GM23248 (cell line): ENCODE measurements at regions not wholly inside any gene's neighbourhood (a gene's known extent, or its start where the extent isn't known, plus 50 kb on each side); places are given as distances from the start of the nearest gene placed in this dataset.

Experiments used
- DNase-seq: peaks from one replicate; pipeline ENCODE4 v3.0.0-alpha.2; 2015
- H2AFZ ChIP-seq: fragments of 200-600 bp; sonication (generic); 2 replicates; pipeline ENCODE4 v1.6.1; 2016; ENCODE audit warnings: antibody characterized with exemption
- H3F3A ChIP-seq: fragments of 200-600 bp; sonication (generic); 2 replicates; pipeline ENCODE4 v1.6.1; 2016; ENCODE audit warnings: mild to moderate bottlenecking, antibody characterized with exemption, mixed run types; ENCODE audit not compliant: insufficient read depth
- H3K27ac ChIP-seq: fragments of 200-600 bp; sonication (generic); 2 replicates; pipeline ENCODE4 v1.5.1; 2016; ENCODE audit warnings: mild to moderate bottlenecking
- H3K27me3 ChIP-seq: fragments of 200-600 bp; sonication (generic); replicated peaks from 2 replicates; pipeline ENCODE4 v1.6.1; 2016; ENCODE audit warnings: mild to moderate bottlenecking; ENCODE audit not compliant: insufficient read depth
- H3K36me3 ChIP-seq: fragments of 200-600 bp; sonication (generic); 2 replicates; pipeline ENCODE4 v1.6.1; 2016; ENCODE audit warnings: low read depth, mild to moderate bottlenecking
- H3K4me1 ChIP-seq: fragments of 200-600 bp; sonication (generic); 2 replicates; pipeline ENCODE4 v1.6.1; 2016; ENCODE audit warnings: mild to moderate bottlenecking; ENCODE audit not compliant: insufficient read depth
- H3K4me2 ChIP-seq: fragments of 200-600 bp; sonication (generic); one replicate; pipeline ENCODE4 v1.6.1; 2016; ENCODE audit warnings: mild to moderate bottlenecking; ENCODE audit not compliant: unreplicated experiment
- H3K4me3 ChIP-seq: fragments of 200-600 bp; sonication (generic); 2 replicates; pipeline ENCODE4 v1.5.1; 2016; ENCODE audit warnings: mild to moderate bottlenecking
- H3K79me2 ChIP-seq: fragments of 200-600 bp; sonication (generic); 2 replicates; pipeline ENCODE4 v1.6.1; 2016; ENCODE audit warnings: mild to moderate bottlenecking; ENCODE audit not compliant: insufficient read depth
- H3K9ac ChIP-seq: fragments of 200-600 bp; sonication (generic); 2 replicates; pipeline ENCODE4 v1.6.1; 2016; ENCODE audit warnings: mild to moderate bottlenecking
- H3K9me2 ChIP-seq: fragments of 200-600 bp; sonication (generic); 2 replicates; pipeline ENCODE4 v1.6.1; 2016; ENCODE audit warnings: mixed run types, mild to moderate bottlenecking, moderate library complexity; ENCODE audit not compliant: insufficient read depth
- H3K9me3 ChIP-seq: fragments of 200-600 bp; sonication (generic); one replicate; pipeline ENCODE4 v1.6.1; 2017; ENCODE audit warnings: low read depth
- H4K20me1 ChIP-seq: fragments of 200-600 bp; sonication (generic); 2 replicates; pipeline ENCODE4 v1.6.0; 2016; ENCODE audit not compliant: insufficient read depth
- EZH2 ChIP-seq: fragments of 200-600 bp; sonication (generic); IDR thresholded peaks from 2 replicates; pipeline ENCODE4 v1.6.1; 2018; ENCODE audit warnings: antibody characterized with exemption, mild to moderate bottlenecking; ENCODE audit not compliant: insufficient read depth, poor library complexity, severe bottlenecking
- EZH2phosphoT487 ChIP-seq: fragments of 200-600 bp; sonication (generic); IDR thresholded peaks from 2 replicates; pipeline ENCODE4 v1.6.1; 2018; ENCODE audit warnings: antibody characterized with exemption, moderate library complexity, mild to moderate bottlenecking, low read depth; ENCODE audit not compliant: insufficient read depth
- WGBS, 2 experiments: methylation state at CpG; one replicate each; pipeline ENCODE4 v1.1.6; 2015 to 2017; ENCODE audit warnings: low lambda C conversion rate in 2 of 2, low coverage in 1 of 2; ENCODE audit errors: missing lambda C conversion rate in 2 of 2; 5-methylcytosine and 5-hydroxymethylcytosine counted together
- in situ Hi-C: fragments of 300-500 bp; cut with MboI; formaldehyde crosslinking; loops from 2 replicates; pipeline ENCODE4 v1.15.0; 2020

- H3F3A ChIP-seq = no peaks in the 10 kb centered on the region
- H3K4me3 ChIP-seq = no peak overlapping the region
- H2AFZ ChIP-seq = no peak overlapping the region
- no peak overlapping the region for H3K27ac ChIP-seq
- WGBS, 2 experiments = 94 to 96% methylated on average over 4 of the region's 4 CpGs
- no peaks in the 10 kb centered on the region for H3K27me3 ChIP-seq
- H3K9me2 ChIP-seq = no peaks in the 10 kb centered on the region
- H3K9me3 ChIP-seq = no peaks in the 10 kb centered on the region
- no peaks in the 10 kb centered on the region for H4K20me1 ChIP-seq
- no peak for DNase-seq
- TF ChIP-seq EZH2 = no peak
- peaks cover 8% of the 10 kb centered on the region; the same call in 1 of the 2 replicates for H3K4me1 ChIP-seq
- H3K9ac ChIP-seq = no peak overlapping the region
- H3K36me3 ChIP-seq = no peaks in the 10 kb centered on the region
- in situ Hi-C loops = no loop called here
- no peaks in the 10 kb centered on the region for H3K79me2 ChIP-seq
- no peak overlapping the region for H3K4me2 ChIP-seq
Observed at GRCh38 chr13:40159736-40160135, 504.3 kb downstream of the COG6 start.

- Histone ChIP-seq H4K20me1 (no peaks in the 10 kb centered on the region), H3K27ac (no peak overlapping the region), H3K4me2 (no peak overlapping the region), H3F3A (no peaks in the 10 kb centered on the region), H3K27me3 (no peaks in the 10 kb centered on the region), H3K4me3 (no peak overlapping the region), H3K9ac (no peak overlapping the region), H3K9me3 (no peaks in the 10 kb centered on the region), H3K79me2 (no peaks in the 10 kb centered on the region), H3K4me1 (peaks cover 8% of the 10 kb centered on the region; the same call in 1 of the 2 replicates), H3K36me3 (no peaks in the 10 kb centered on the region), H3K9me2 (no peaks in the 10 kb centered on the region), H2AFZ (no peak overlapping the region)
- in situ Hi-C loops = no loop called here
- TF ChIP-seq EZH2phosphoT487 = no peak
- no peak for TF ChIP-seq EZH2
- 83 to 86% methylated on average over 7 of the region's 7 CpGs for WGBS, 2 experiments
- peak; percentile 50 for DNase-seq
Observed at GRCh38 chr13:40160618-40161350, 505.3 kb downstream of the COG6 start.

- Histone ChIP-seq H3K9me3 (no peaks in the 10 kb centered on the region), H3K4me1 (peaks cover 8% of the 10 kb centered on the region; the same call in 1 of the 2 replicates), H3K9ac (no peak overlapping the region), H3K9me2 (no peaks in the 10 kb centered on the region), H3K27ac (no peak overlapping the region), H3K27me3 (no peaks in the 10 kb centered on the region), H3K79me2 (no peaks in the 10 kb centered on the region), H3K4me2 (no peak overlapping the region), H2AFZ (no peak overlapping the region), H4K20me1 (no peaks in the 10 kb centered on the region), H3F3A (no peaks in the 10 kb centered on the region), H3K4me3 (no peak overlapping the region), H3K36me3 (no peaks in the 10 kb centered on the region)
- DNase-seq = no peak
- TF ChIP-seq EZH2phosphoT487 (no peak), EZH2 (no peak)
- in situ Hi-C loops = no loop called here
- WGBS, 2 experiments = 96 to 99% methylated on average over 4 of the region's 4 CpGs
Observed at GRCh38 chr13:40161351-40161810, 505.1 kb downstream of the FOXO1 start.

GRCh38 chr13:40161931-40162330, 504.5 kb downstream of the FOXO1 start:
- no peak overlapping the region for H3K4me3 ChIP-seq
- H3K27me3 ChIP-seq = no peaks in the 10 kb centered on the region
- no peaks in the 10 kb centered on the region for H4K20me1 ChIP-seq
- no peak overlapping the region for H3K9ac ChIP-seq
- H3K27ac ChIP-seq = no peak overlapping the region
- H2AFZ ChIP-seq = no peak overlapping the region
- DNase-seq = no peak
- H3K9me3 ChIP-seq = no peaks in the 10 kb centered on the region
- H3F3A ChIP-seq = no peaks in the 10 kb centered on the region
- in situ Hi-C loops = no loop called here
- H3K4me2 ChIP-seq = no peak overlapping the region
- H3K4me1 ChIP-seq = peaks cover 8% of the 10 kb centered on the region; the same call in 1 of the 2 replicates
- H3K79me2 ChIP-seq = no peaks in the 10 kb centered on the region
- TF ChIP-seq EZH2 = no peak
- TF ChIP-seq EZH2phosphoT487 = no peak
- 96 to 97% methylated on average over 2 of the region's 2 CpGs for WGBS, 2 experiments
- H3K9me2 ChIP-seq = no peaks in the 10 kb centered on the region
- H3K36me3 ChIP-seq = no peaks in the 10 kb centered on the region
